ENCODE measurements at regions not wholly inside any gene's neighbourhood (a gene's known extent, or its start where the extent isn't known, plus 50 kb on each side); places are given as distances from the start of the nearest gene placed in this dataset.

GRCh38 chr10:117860135-117860534 lies 186.6 kb downstream of the RAB11FIP2 start:
- no peak for DNase-seq (ENCODE audit: insufficient read length, low spot score)
- FAIRE-seq = no peak
- TF ChIP-seq CTCF (IDR thresholded peaks at IDR 0.05; ENCODE audit: insufficient read depth, missing control alignments) = no peak

GRCh38 chr10:117860823-117861222 lies 185.9 kb downstream of the RAB11FIP2 start:
- DNase-seq (ENCODE audit: insufficient read length, low spot score) (no peak), FAIRE-seq (no peak)
- TF ChIP-seq CTCF (IDR thresholded peaks at IDR 0.05; ENCODE audit: insufficient read depth, missing control alignments) = peak; percentile 58

GRCh38 chr10:117861329-117861728 lies 185.4 kb downstream of the RAB11FIP2 start:
- no peak for TF ChIP-seq CTCF (IDR thresholded peaks at IDR 0.05; ENCODE audit: insufficient read depth, missing control alignments)
- DNase-seq (ENCODE audit: insufficient read length, low spot score) = no peak
- no peak for FAIRE-seq

GRCh38 chr10:117863771-117864170 lies 183.0 kb downstream of the RAB11FIP2 start:
- no peak for FAIRE-seq
- no peak for TF ChIP-seq CTCF (IDR thresholded peaks at IDR 0.05; ENCODE audit: insufficient read depth, missing control alignments)
- no peak for DNase-seq (ENCODE audit: insufficient read length, low spot score)

GRCh38 chr10:117865945-117866344 lies 180.8 kb downstream of the RAB11FIP2 start:
- DNase-seq (ENCODE audit: insufficient read length, low spot score) (no peak), FAIRE-seq (no peak)
- no peak for TF ChIP-seq CTCF (IDR thresholded peaks at IDR 0.05; ENCODE audit: insufficient read depth, missing control alignments)

- DNase-seq (ENCODE audit: insufficient read length, low spot score) = no peak
- no peak for FAIRE-seq
- no peak for TF ChIP-seq CTCF (IDR thresholded peaks at IDR 0.05; ENCODE audit: insufficient read depth, missing control alignments)
These were observed 178.6 kb downstream of the RAB11FIP2 start for GRCh38 chr10:117868151-117868550.

GRCh38 chr10:117875793-117876192 lies 170.9 kb downstream of the RAB11FIP2 start:
- DNase-seq (ENCODE audit: insufficient read length, low spot score) (no peak), FAIRE-seq (no peak)
- no peak for TF ChIP-seq CTCF (IDR thresholded peaks at IDR 0.05; ENCODE audit: insufficient read depth, missing control alignments)
